Lower leg skin (tissue), 4 donors: ENCODE measurements at regions not wholly inside any gene's neighbourhood (a gene's known extent, or its start where the extent isn't known, plus 50 kb on each side); places are given as distances from the start of the nearest gene placed in this dataset.

ENCODE experiments used
- DNase-seq, 2 donors: peaks; one replicate each; pipeline ENCODE4 v3.0.0-alpha.2; 2019; ENCODE audit warnings: low spot score in 2 of 2
- H3K4me3 ChIP-seq: fragments of 200-600 bp; sonication (generic); 2 replicates; pipeline ENCODE4 v1.5.1; 2017; ENCODE audit warnings: mild to moderate bottlenecking, low read depth; ENCODE audit not compliant: poor library complexity, severe bottlenecking
- CTCF ChIP-seq, 3 donors: fragments of 450-650 bp; IDR thresholded peaks; one replicate each; pipeline ENCODE4 v1.5.1; 2016; ENCODE audit warnings: antibody characterized with exemption in 3 of 3, mild to moderate bottlenecking in 3 of 3, moderate library complexity in 2 of 3
- POLR2A ChIP-seq, 2 donors: fragments of 450-650 bp; IDR thresholded peaks; one replicate each; pipeline ENCODE4 v1.6.1; 2016 to 2017; ENCODE audit warnings: antibody characterized with exemption in 2 of 2, mild to moderate bottlenecking in 1 of 2, moderate library complexity in 1 of 2
- WGBS, 2 donors: methylation state at CpG; one replicate each; pipeline ENCODE4 v1.1.5; 2018; 5-methylcytosine and 5-hydroxymethylcytosine counted together
- intact Hi-C: fragments of 100-400 bp; cut with DNase I; formaldehyde crosslinking; loops from one replicate; pipeline ENCODE4 v1.15.0; 2023; ENCODE audit warnings: low total_unique reads

GRCh38 chr13:80469105-80469852 is 128.4 kb upstream of the SPRY2 start:
- DNase-seq = no peak
- TF ChIP-seq POLR2A (IDR thresholded peaks at IDR 0.05) (no peak), CTCF (IDR thresholded peaks at IDR 0.05) (no peak)
- intact Hi-C loops = no loop called here
- 68 to 69% methylated on average over 6 of the region's 6 CpGs for WGBS, 2 donors
- no peak overlapping the region for H3K4me3 ChIP-seq

- 53 to 76% methylated on average over 2 of the region's 2 CpGs for WGBS, 2 donors
- no peak for TF ChIP-seq CTCF (IDR thresholded peaks at IDR 0.05)
- no peak for TF ChIP-seq POLR2A (IDR thresholded peaks at IDR 0.05)
- intact Hi-C loops = no loop called here
Measured at GRCh38 chr13:80465321-80465720, 124.4 kb upstream of the SPRY2 start.

GRCh38 chr13:80463673-80464352 is 122.9 kb upstream of the SPRY2 start:
- TF ChIP-seq CTCF (IDR thresholded peaks at IDR 0.05) = no peak
- TF ChIP-seq POLR2A (IDR thresholded peaks at IDR 0.05) = no peak
- WGBS, 2 donors = 49 to 59% methylated on average over 3 of the region's 3 CpGs
- intact Hi-C loops = no loop called here
- no peak overlapping the region for H3K4me3 ChIP-seq
- no peak for DNase-seq

More at GRCh38 chr13:80465321-80465720, 124.4 kb upstream of the SPRY2 start:
- DNase-seq = no peak
- H3K4me3 ChIP-seq = no peak overlapping the region

- DNase-seq = no peak
- intact Hi-C loops = no loop called here
- TF ChIP-seq CTCF (IDR thresholded peaks at IDR 0.05) (no peak), POLR2A (IDR thresholded peaks at IDR 0.05) (no peak)
- H3K4me3 ChIP-seq = no peak overlapping the region
Measured at GRCh38 chr13:80462567-80462966, 121.6 kb upstream of the SPRY2 start.

- intact Hi-C loops = no loop called here
- TF ChIP-seq POLR2A (IDR thresholded peaks at IDR 0.05) = no peak
- TF ChIP-seq CTCF (IDR thresholded peaks at IDR 0.05) = no peak
- 86 to 94% methylated on average over 1 of the region's 1 CpG for WGBS, 2 donors
- no peak overlapping the region for H3K4me3 ChIP-seq
- no peak for DNase-seq
Measured at GRCh38 chr13:80462037-80462436, 121.1 kb upstream of the SPRY2 start.
